ENCODE measurements at regions not wholly inside any gene's neighbourhood (a gene's known extent, or its start where the extent isn't known, plus 50 kb on each side); places are given as distances from the start of the nearest gene placed in this dataset.

DNA sequence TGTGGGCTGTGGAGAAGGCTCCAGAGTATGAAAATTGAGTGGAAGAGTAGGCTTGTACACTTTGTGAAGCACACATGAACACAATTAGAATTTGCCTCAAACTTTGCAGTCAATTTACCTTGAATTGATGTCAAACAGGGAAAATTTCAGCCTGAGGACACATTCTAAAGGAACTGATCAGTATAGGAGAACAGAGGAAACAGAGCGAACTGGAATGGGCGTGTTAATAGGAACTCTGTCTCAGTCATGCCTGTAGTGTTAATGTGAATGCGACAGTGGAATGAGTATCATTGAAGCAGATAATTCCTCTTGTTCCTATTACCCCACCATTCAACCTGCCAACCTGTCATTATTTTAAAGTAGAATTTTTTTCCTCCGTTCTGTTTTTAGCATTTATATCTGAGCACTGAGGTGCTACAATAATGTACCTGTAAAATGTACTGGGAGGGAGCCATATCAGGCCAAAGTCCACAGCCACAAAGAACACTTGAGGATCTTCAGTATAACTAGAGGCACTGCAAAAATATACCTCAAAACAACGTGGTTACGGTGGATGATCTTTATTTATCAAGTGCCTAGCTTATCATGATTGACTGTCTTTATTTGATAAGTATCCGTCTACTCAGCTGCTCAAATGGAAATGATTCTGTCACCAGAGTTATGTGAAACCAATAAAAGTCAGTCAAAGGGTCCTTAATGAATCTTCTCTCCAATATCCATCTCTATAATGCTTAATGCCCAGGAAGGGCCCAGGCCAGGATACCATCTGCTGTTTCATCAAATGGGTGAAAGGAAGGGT, 125.3 kb upstream of the STMND1 start:
- no peak for DNase-seq (ENCODE audit: low spot score)
- Histone ChIP-seq H3K27ac (no peak overlapping the region), H3K4me3 (no peak overlapping the region)
- TF ChIP-seq, protein P1, sequence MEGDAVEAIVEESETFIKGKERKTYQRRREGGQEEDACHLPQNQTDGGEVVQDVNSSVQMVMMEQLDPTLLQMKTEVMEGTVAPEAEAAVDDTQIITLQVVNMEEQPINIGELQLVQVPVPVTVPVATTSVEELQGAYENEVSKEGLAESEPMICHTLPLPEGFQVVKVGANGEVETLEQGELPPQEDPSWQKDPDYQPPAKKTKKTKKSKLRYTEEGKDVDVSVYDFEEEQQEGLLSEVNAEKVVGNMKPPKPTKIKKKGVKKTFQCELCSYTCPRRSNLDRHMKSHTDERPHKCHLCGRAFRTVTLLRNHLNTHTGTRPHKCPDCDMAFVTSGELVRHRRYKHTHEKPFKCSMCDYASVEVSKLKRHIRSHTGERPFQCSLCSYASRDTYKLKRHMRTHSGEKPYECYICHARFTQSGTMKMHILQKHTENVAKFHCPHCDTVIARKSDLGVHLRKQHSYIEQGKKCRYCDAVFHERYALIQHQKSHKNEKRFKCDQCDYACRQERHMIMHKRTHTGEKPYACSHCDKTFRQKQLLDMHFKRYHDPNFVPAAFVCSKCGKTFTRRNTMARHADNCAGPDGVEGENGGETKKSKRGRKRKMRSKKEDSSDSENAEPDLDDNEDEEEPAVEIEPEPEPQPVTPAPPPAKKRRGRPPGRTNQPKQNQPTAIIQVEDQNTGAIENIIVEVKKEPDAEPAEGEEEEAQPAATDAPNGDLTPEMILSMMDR (IDR thresholded peaks at IDR 0.05): no peak

DNA sequence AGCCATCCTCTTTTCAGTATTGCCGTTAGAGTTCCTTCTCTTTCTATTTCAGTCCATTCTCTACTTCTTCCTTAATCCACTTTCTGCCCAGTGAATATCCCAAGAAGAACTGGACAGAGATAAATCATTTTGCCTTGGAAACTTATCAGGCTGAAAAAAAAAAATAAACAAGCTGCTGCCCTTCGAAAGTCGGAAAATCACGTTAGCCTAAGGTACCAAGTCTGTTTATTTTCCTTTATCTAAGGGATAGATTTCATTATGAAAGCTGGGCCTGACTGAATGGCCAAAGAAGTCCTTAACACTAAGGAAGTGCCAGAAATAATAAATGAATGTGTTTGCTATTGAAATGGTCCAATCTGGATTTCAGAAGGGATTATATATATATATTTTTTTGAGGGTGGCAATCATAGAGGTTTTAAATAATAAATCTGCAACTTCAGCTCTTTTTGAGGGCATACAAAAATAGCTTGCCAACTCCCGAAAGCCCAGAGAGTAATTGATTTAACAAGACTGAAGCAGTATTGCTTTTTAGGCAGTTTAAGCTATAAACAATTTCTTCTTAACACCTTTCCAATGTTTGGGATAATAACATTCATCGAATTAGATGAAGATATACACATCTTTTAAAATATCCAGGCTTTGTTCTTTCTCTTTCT, 127.0 kb upstream of the STMND1 start:
- Histone ChIP-seq H3K4me3 (no peak overlapping the region), H3K27ac (no peak overlapping the region)
- DNase-seq (ENCODE audit: low spot score): no peak
- TF ChIP-seq, protein P1 (IDR thresholded peaks at IDR 0.05): no peak

DNA sequence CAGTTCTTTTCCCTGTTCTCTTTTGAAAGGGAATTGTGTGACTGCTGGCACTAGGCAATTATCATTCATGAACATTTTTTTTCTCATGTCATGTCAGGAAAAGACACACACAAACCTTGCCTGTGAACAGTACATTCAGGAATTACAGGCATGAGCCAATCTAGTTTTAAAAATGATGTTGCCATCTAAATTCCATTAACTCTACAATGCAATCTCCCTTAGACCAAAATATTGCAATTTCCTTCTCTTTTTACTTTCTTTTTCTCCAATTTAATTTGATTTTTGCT, 127.5 kb upstream of the STMND1 start:
- Histone ChIP-seq H3K4me3 (no peak overlapping the region), H3K27ac (no peak overlapping the region)
- DNase-seq (ENCODE audit: low spot score): no peak
- TF ChIP-seq, protein P1 (IDR thresholded peaks at IDR 0.05): no peak

DNA sequence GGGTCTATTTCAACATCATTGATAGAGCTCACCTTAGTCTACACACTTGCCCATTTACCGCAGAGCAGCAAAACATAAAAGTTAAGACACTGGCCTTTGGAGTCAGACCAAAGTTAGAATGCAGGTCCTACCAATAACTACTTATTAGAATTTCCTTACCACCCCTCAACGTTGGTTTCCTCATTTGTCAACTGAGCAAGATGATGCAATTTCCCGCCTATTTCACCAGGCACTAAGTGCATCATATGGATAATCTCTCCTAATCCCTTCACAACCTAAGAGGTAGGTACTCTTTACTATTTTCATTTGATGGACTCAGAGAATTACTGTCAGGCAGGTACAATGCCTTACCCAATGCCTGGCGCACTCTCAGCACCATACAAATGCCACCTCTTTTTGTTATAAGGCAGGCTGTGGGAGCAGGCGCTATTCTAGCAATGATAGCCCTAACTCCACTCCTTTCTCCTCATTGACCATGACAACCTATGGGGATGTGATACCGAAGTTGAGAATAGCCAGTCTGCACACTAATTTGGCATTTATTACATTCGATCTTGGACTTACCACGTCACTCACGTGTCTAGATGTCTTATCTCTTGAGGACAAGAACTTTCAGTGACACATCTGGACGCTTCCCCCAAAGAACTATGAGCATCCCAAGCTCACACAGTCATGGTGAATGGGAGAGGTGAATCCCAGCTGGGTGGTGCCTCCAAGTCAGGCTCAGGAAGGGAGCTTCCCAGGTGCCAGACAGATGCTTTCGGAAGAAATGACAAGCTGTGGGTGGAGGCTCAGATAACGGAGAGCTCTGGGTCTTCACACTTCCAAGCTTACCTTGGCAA, 128.1 kb upstream of the STMND1 start:
- DNase-seq (ENCODE audit: low spot score): no peak
- no peak overlapping the region for H3K27ac ChIP-seq
- TF ChIP-seq, protein P1 (IDR thresholded peaks at IDR 0.05): no peak
- no peak overlapping the region for H3K4me3 ChIP-seq

DNA sequence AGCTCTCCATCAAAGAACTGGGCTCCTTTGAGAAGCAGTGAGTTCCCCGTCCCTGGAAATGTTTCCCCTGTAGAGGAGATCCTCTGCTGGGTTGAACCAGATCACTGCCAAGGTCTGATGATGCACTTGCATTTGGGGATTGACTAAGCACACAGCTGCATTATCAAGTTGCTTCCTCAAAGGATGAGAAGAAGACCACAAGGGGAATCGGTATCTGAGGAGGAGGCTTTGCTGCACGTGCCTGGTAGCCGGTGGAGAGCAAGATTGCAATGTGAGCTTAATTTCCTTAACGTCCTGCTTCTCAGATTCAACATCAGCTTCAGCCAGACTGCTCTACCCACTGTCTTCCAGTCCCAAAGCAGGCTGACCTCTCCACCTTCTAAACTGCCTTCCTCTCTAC, 128.8 kb upstream of the STMND1 start:
- H3K27ac ChIP-seq: no peak overlapping the region
- no peak overlapping the region for H3K4me3 ChIP-seq
- DNase-seq (ENCODE audit: low spot score): no peak
- TF ChIP-seq, protein P1 (IDR thresholded peaks at IDR 0.05): no peak

DNA sequence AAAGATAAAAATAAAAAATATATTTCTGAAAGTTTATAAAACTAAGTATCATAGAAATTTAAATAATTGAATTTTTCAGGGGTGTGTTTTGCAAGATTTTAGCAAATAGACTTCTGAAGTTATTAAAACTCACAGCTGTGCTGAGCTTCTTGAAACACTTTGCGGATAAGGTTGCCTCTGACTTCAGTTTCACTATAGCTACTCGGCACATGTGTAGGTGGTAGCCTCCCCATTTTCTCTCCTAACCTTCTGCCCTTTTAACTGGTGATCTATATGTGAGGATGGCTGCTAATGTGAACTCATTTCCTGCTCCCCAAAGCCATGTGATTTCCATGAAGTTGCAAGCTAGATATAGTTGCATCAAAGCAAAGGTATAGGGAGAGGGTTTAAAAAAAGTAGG, 129.3 kb upstream of the STMND1 start:
- Histone ChIP-seq H3K27ac (no peak overlapping the region), H3K4me3 (no peak overlapping the region)
- no peak for DNase-seq (ENCODE audit: low spot score)
- TF ChIP-seq, protein P1 (IDR thresholded peaks at IDR 0.05): no peak
